PFSK-1 (cell line): ENCODE measurements at regions not wholly inside any gene's neighbourhood (a gene's known extent, or its start where the extent isn't known, plus 50 kb on each side); places are given as distances from the start of the nearest gene placed in this dataset.

Source experiments
- FOXP2 ChIP-seq: optimal IDR thresholded peaks from 2 replicates; pipeline ENCODE3; 2011; ENCODE audit warnings: borderline replicate concordance, control low read depth, inconsistent platforms; ENCODE audit not compliant: insufficient read depth; ENCODE audit errors: extremely low read length, extremely low read depth
- POLR2AphosphoS5 ChIP-seq: IDR thresholded peaks from 2 replicates; pipeline ENCODE4 v1.6.1; 2012; ENCODE audit warnings: low read depth, mild to moderate bottlenecking, control low read depth, low read length, moderate library complexity
- SIN3A ChIP-seq: IDR thresholded peaks from 2 replicates; pipeline ENCODE4 v1.6.1; 2012; ENCODE audit warnings: mild to moderate bottlenecking, low read length, moderate library complexity, borderline replicate concordance; ENCODE audit not compliant: insufficient read depth
- TAF1 ChIP-seq: IDR thresholded peaks from 2 replicates; pipeline ENCODE4 v1.6.1; 2012; ENCODE audit warnings: low read length, control low read depth, borderline replicate concordance; ENCODE audit not compliant: insufficient read depth
- TF ChIP-seq, protein P1 (sequence below), 2 experiments: IDR thresholded peaks; 2 replicates each; pipeline versions ENCODE4 v1.6.1 to v1.8.0; 2011 to 2012; ENCODE audit warnings: low read depth in 2 of 2, low read length in 2 of 2, control low read depth in 1 of 2, inconsistent platforms in 1 of 2, mild to moderate bottlenecking in 1 of 2, moderate library complexity in 1 of 2; ENCODE audit not compliant: insufficient read depth in 1 of 2

DNA sequence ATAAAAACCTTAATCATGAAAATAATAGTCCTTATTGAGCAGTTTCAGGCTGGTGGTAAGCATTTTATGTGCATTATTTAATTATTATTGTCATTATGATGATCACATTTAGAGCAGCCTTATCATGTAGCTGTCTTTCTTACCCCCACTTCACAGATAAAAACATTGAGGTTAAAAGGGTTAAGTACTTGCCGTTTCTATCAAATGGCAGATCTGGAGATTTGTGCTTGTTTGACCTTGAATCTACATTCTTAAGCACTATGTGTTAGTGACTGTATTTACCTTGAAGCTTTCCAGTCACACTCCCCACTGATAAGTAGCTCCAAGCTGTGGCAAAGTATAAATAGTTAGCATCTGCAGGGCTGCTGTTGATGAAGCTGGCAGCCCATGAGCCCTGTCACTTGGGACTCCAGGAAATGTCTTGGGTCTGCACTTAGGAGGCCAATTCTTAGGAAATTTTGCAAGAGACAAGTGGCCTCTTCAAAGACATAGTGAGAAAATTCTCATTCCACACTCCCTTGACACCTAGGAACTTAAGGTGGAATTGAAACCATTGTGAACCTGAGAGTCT, 116.8 kb upstream of the AGR3 start:
- TF ChIP-seq TAF1 (no peak), FOXP2 (no peak), POLR2AphosphoS5 (no peak), SIN3A (no peak)
- TF ChIP-seq, protein P1, sequence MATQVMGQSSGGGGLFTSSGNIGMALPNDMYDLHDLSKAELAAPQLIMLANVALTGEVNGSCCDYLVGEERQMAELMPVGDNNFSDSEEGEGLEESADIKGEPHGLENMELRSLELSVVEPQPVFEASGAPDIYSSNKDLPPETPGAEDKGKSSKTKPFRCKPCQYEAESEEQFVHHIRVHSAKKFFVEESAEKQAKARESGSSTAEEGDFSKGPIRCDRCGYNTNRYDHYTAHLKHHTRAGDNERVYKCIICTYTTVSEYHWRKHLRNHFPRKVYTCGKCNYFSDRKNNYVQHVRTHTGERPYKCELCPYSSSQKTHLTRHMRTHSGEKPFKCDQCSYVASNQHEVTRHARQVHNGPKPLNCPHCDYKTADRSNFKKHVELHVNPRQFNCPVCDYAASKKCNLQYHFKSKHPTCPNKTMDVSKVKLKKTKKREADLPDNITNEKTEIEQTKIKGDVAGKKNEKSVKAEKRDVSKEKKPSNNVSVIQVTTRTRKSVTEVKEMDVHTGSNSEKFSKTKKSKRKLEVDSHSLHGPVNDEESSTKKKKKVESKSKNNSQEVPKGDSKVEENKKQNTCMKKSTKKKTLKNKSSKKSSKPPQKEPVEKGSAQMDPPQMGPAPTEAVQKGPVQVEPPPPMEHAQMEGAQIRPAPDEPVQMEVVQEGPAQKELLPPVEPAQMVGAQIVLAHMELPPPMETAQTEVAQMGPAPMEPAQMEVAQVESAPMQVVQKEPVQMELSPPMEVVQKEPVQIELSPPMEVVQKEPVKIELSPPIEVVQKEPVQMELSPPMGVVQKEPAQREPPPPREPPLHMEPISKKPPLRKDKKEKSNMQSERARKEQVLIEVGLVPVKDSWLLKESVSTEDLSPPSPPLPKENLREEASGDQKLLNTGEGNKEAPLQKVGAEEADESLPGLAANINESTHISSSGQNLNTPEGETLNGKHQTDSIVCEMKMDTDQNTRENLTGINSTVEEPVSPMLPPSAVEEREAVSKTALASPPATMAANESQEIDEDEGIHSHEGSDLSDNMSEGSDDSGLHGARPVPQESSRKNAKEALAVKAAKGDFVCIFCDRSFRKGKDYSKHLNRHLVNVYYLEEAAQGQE (IDR thresholded peaks at IDR 0.05; ENCODE audit: insufficient read depth in 1 of 2, low read depth in 2 of 2, low read length in 2 of 2) = no peak

GRCh38 chr7:16999541-17000267, 117.9 kb upstream of the AGR3 start:
- TF ChIP-seq POLR2AphosphoS5 (no peak), TAF1 (no peak)

GRCh38 chr7:17005271-17005670, 123.5 kb upstream of the AGR3 start:
- no peak for TF ChIP-seq SIN3A
- TF ChIP-seq TAF1 = no peak
- no peak for TF ChIP-seq FOXP2
- no peak for TF ChIP-seq POLR2AphosphoS5
- TF ChIP-seq, protein P1 (IDR thresholded peaks at IDR 0.05; ENCODE audit: insufficient read depth in 1 of 2, low read depth in 2 of 2, low read length in 2 of 2) = no peak

GRCh38 chr7:17007841-17008240, 126.1 kb upstream of the AGR3 start:
- TF ChIP-seq, protein P1 (IDR thresholded peaks at IDR 0.05; ENCODE audit: insufficient read depth in 1 of 2, low read depth in 2 of 2, low read length in 2 of 2) = no peak
- TF ChIP-seq TAF1 = no peak
- TF ChIP-seq FOXP2 = no peak
- no peak for TF ChIP-seq POLR2AphosphoS5

- TF ChIP-seq POLR2AphosphoS5 (no peak), FOXP2 (no peak), TAF1 (no peak), SIN3A (no peak)
- TF ChIP-seq, protein P1 (IDR thresholded peaks at IDR 0.05; ENCODE audit: insufficient read depth in 1 of 2, low read depth in 2 of 2, low read length in 2 of 2) = no peak
Measured at GRCh38 chr7:17009007-17009719, 127.4 kb upstream of the AGR3 start.
